ENCODE measurements at regions not wholly inside any gene's neighbourhood (a gene's known extent, or its start where the extent isn't known, plus 50 kb on each side); places are given as distances from the start of the nearest gene placed in this dataset.

DNA sequence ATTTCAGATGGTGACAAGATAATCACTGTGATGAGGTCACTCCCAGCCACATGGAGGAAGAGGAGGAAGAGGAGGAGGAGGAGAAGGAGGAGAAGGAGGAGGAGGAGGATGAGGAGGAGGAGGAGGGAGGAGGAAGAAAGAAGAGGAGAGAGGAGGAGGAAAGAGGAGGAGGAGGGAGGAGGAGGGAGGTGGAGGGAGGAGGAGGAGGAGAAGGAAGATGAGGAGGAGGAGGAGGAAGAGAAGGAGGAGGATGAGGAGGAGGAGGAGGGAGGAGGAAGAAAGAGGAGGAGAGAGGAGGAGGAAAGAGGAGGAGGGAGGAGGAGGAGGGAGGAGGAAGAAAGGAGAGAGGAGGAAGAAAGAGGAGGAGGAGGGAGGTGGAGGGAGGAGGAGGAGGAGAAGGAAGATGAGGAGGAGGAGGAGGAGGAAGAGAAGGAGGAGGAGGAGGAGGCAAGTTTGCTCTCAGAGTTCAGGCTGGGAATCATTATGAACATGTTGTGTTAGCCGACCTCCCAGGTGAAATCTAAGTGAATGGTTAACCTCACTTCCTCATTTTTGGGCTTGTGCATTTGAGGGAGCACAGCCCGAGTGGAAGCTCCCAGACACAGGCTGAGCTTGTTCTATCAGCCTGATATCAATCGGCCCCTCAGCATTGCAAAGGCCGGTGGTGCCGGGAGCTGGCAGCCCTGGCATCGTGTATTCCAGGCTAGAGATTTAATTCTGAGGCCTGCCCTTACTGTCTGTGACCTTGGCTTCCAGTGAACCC is 236.2 kb upstream of the PITRM1 start:
- TF ChIP-seq, protein P1, sequence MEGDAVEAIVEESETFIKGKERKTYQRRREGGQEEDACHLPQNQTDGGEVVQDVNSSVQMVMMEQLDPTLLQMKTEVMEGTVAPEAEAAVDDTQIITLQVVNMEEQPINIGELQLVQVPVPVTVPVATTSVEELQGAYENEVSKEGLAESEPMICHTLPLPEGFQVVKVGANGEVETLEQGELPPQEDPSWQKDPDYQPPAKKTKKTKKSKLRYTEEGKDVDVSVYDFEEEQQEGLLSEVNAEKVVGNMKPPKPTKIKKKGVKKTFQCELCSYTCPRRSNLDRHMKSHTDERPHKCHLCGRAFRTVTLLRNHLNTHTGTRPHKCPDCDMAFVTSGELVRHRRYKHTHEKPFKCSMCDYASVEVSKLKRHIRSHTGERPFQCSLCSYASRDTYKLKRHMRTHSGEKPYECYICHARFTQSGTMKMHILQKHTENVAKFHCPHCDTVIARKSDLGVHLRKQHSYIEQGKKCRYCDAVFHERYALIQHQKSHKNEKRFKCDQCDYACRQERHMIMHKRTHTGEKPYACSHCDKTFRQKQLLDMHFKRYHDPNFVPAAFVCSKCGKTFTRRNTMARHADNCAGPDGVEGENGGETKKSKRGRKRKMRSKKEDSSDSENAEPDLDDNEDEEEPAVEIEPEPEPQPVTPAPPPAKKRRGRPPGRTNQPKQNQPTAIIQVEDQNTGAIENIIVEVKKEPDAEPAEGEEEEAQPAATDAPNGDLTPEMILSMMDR (IDR thresholded peaks at IDR 0.05), result no peak
- no peak for TF ChIP-seq POLR2A (IDR thresholded peaks at IDR 0.05)
- no peak for TF ChIP-seq POLR2AphosphoS5 (IDR thresholded peaks at IDR 0.05)

All from transverse colon (tissue), 4 donors.